ENCODE measurements at regions not wholly inside any gene's neighbourhood (a gene's known extent, or its start where the extent isn't known, plus 50 kb on each side); places are given as distances from the start of the nearest gene placed in this dataset.

GRCh38 chr3:162933656-162934055, 1437.0 kb downstream of the OTOL1 start:
- ChIA-PET CTCF (no interaction called here), POLR2A (no interaction called here)
- no peaks in the 10 kb centered on the region for H3K4me1 Mint-ChIP-seq (ENCODE audit: low read depth)
- intact Hi-C loops (cut with micrococcal nuclease): no loop called here
- ATAC-seq (no peak), DNase-seq (no peak)
- peaks cover 6% of the 10 kb centered on the region for H3K9me3 Mint-ChIP-seq
- H3K4me3 Mint-ChIP-seq: no peak overlapping the region
- TF ChIP-seq, protein P1, sequence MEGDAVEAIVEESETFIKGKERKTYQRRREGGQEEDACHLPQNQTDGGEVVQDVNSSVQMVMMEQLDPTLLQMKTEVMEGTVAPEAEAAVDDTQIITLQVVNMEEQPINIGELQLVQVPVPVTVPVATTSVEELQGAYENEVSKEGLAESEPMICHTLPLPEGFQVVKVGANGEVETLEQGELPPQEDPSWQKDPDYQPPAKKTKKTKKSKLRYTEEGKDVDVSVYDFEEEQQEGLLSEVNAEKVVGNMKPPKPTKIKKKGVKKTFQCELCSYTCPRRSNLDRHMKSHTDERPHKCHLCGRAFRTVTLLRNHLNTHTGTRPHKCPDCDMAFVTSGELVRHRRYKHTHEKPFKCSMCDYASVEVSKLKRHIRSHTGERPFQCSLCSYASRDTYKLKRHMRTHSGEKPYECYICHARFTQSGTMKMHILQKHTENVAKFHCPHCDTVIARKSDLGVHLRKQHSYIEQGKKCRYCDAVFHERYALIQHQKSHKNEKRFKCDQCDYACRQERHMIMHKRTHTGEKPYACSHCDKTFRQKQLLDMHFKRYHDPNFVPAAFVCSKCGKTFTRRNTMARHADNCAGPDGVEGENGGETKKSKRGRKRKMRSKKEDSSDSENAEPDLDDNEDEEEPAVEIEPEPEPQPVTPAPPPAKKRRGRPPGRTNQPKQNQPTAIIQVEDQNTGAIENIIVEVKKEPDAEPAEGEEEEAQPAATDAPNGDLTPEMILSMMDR (IDR thresholded peaks at IDR 0.05): no peak
- no peaks in the 10 kb centered on the region for H3K36me3 Mint-ChIP-seq (ENCODE audit: low read depth)
- H3K27me3 Mint-ChIP-seq: no peaks in the 10 kb centered on the region
- no peak overlapping the region for H3K27ac Mint-ChIP-seq

GRCh38 chr3:162936706-162937105, 1440.1 kb downstream of the OTOL1 start:
- H3K27me3 Mint-ChIP-seq: no peaks in the 10 kb centered on the region
- H3K4me3 Mint-ChIP-seq: no peak overlapping the region
- TF ChIP-seq, protein P1 (IDR thresholded peaks at IDR 0.05): no peak
- no peak overlapping the region for H3K27ac Mint-ChIP-seq
- H3K4me1 Mint-ChIP-seq (ENCODE audit: low read depth): no peaks in the 10 kb centered on the region
- DNase-seq (no peak), ATAC-seq (no peak)
- H3K36me3 Mint-ChIP-seq (ENCODE audit: low read depth): no peaks in the 10 kb centered on the region
- peaks cover 16% of the 10 kb centered on the region for H3K9me3 Mint-ChIP-seq
- ChIA-PET CTCF (no interaction called here), POLR2A (no interaction called here)
- intact Hi-C loops (cut with micrococcal nuclease): no loop called here

DNA sequence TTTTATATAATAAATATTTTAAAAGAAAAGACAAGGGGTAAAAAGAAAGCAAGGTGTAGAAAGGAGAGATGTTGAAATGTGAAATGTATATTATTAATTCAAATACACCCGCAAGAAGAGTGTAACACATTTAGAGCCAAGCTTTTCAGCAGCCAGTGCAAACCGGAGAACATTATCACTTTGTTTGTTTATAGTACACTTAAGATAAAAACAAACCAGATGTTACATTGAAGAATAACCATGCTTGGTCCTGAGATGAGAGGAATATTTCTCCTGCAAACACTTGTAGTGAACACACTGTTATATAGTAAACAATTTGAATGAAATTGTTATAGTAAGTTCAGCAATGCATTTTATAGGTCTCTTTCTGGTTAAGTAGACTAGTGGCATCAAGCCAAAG, 1441.5 kb downstream of the OTOL1 start:
- Mint-ChIP-seq H3K27me3 (no peaks in the 10 kb centered on the region), H3K4me1 (ENCODE audit: low read depth) (no peaks in the 10 kb centered on the region), H3K9me3 (peaks cover 19% of the 10 kb centered on the region), H3K27ac (no peak overlapping the region), H3K4me3 (no peak overlapping the region), H3K36me3 (ENCODE audit: low read depth) (no peaks in the 10 kb centered on the region)
- TF ChIP-seq, protein P1 (IDR thresholded peaks at IDR 0.05): no peak
- CTCF ChIA-PET: no interaction called here
- intact Hi-C loops (cut with micrococcal nuclease): no loop called here
- no peak for ATAC-seq
- POLR2A ChIA-PET: no interaction called here
- no peak for DNase-seq

- CTCF ChIA-PET: no interaction called here
- POLR2A ChIA-PET: no interaction called here
- Mint-ChIP-seq H3K36me3 (ENCODE audit: low read depth) (no peaks in the 10 kb centered on the region), H3K27me3 (no peaks in the 10 kb centered on the region), H3K27ac (no peak overlapping the region), H3K9me3 (peaks cover 14% of the 10 kb centered on the region), H3K4me1 (ENCODE audit: low read depth) (no peaks in the 10 kb centered on the region), H3K4me3 (no peak overlapping the region)
- intact Hi-C loops (cut with micrococcal nuclease): no loop called here
- DNase-seq (no peak), ATAC-seq (no peak)
- TF ChIP-seq, protein P1 (IDR thresholded peaks at IDR 0.05): no peak
These were observed 1449.0 kb downstream of the OTOL1 start for GRCh38 chr3:162945626-162946025.

DNA sequence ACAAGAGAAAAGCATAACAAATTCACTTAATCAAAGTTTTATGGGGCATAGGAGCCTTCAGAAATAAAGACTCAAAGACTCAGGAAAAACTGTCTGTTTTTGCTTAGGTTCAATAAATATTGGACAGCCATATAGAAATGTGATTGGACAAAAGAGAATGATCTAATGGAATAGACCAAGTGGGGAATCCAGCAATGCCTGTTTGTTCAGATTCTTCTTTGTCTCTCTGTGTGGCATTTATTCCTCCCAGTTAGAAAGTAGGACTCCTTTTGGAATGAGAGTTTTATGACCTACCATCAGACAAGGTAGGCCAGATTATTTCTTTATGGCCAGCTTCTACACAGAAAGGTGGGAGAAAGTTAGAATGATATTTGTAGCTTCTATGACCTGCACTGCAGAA, 1460.1 kb downstream of the OTOL1 start:
- no peak overlapping the region for H3K4me3 Mint-ChIP-seq
- TF ChIP-seq, protein P1 (IDR thresholded peaks at IDR 0.05): no peak
- ATAC-seq: no peak
- H3K4me1 Mint-ChIP-seq (ENCODE audit: low read depth): no peaks in the 10 kb centered on the region
- no peak for DNase-seq
- no peak overlapping the region for H3K27ac Mint-ChIP-seq
- H3K36me3 Mint-ChIP-seq (ENCODE audit: low read depth): no peaks in the 10 kb centered on the region
- no peaks in the 10 kb centered on the region for H3K27me3 Mint-ChIP-seq
- peaks cover 10% of the 10 kb centered on the region for H3K9me3 Mint-ChIP-seq
- ChIA-PET POLR2A (no interaction called here), CTCF (no interaction called here)
- intact Hi-C loops (cut with micrococcal nuclease): no loop called here
